IPS-18c (cell line): ENCODE measurements at regions not wholly inside any gene's neighbourhood (a gene's known extent, or its start where the extent isn't known, plus 50 kb on each side); places are given as distances from the start of the nearest gene placed in this dataset.
"Not testable (repeated sequence)": the region's sequence is repeated elsewhere in the genome, so short reads cannot be mapped to it uniquely, and the experiment has no call there.

Experiments used
- H3K4me3 ChIP-seq: 2 replicates; pipeline ENCODE4 v1.7.0; 2013; ENCODE audit warnings: low read depth, mild to moderate bottlenecking, low read length, moderate library complexity; ENCODE audit not compliant: insufficient read depth
- H3K9me3 ChIP-seq: one replicate; pipeline ENCODE4 v1.6.1; 2013; ENCODE audit warnings: mild to moderate bottlenecking, low read length, moderate library complexity; ENCODE audit not compliant: control insufficient read depth, insufficient read depth

DNA sequence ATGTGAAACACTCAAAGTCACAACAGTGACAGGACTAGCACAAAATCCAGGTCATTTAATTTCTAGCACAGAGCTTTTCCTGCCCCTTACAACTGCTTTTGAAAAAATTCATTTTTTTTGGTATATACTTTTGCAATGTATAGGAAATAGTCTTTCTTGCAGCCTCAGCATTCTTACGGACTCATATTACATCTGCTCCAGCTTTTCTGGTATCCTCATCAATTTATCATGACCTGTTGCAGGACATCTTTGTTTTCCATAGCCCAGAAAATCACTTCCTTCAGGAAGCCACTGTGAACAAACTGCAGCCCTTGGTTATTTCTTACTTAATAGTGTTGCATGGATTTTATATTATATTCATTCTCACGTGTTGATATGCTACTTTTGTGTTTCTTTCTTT is 347.9 kb upstream of the MTPN start:
- H3K9me3 ChIP-seq, result no peaks in the 10 kb centered on the region
- H3K4me3 ChIP-seq, result no peak overlapping the region

DNA sequence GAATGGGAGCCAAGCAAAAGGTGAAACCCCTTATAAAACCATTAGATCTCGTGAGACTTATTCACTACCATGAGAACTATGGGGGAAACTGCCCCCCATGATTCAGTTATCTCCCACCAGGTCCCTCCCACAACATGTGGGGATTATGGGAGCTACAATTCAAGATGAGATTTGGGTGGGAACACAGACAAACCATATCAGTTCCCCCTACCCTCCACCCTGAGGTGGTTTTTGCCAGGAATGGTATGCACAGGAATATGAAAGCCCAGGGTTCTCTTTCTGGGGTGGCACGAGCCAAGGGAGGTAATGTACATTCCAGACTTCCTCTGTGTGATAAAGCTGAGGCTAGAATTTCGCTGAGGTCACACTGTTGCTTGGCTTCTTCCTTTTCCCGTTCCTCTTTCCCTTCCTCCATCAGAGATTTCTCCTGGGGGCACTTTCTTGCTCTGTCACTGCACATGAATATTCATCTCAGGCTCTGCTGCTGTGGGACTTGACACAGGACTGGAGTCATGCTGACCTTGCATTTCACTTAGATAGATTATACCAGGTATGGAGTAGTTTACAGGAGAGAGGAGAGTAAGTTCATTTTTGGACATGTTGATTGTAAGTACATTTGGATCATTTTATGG is 347.0 kb upstream of the MTPN start:
- no peak overlapping the region for H3K4me3 ChIP-seq
- H3K9me3 ChIP-seq, result no peaks in the 10 kb centered on the region

DNA sequence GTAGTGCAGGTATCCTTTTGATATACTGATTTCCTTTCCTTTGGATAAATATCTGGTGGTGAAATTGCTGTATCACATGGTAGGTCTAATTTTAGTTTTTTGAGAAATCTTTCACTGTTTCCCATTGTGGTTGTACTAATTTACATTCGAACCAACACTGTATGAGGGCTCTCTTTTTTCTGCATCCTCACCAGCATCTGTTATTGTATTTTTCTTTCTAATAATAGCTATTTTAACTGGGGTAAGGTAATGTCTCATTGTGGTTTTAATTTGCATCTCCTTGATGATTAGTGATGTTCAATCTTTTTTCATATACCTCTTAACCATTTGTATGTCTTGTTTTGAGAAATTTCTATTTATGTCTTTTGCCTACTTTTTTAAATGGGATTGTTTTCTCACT is 335.4 kb upstream of the MTPN start:
- Histone ChIP-seq H3K4me3 (no peak overlapping the region), H3K9me3 (no peaks in the 10 kb centered on the region)

DNA sequence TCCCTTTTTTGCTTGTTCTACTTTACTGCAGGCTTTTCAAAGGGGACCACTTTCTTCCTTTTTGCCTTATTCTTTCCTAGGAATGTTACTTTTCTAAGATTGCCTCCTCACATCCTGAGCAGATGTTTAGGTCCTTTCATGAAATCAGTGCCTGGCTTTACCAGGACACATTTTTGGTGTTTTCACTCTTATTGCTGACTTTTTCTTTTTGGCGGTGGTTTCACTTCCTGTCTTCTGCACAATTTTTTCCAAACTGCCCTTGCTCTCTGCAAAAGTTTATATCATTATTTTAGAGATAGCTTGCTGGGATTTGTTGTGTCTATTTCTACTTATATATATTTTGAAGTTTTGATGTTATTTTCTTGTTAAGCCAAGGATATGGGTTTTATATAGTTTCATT is 332.2 kb upstream of the MTPN start:
- no peaks in the 10 kb centered on the region for H3K9me3 ChIP-seq
- no peak overlapping the region for H3K4me3 ChIP-seq

DNA sequence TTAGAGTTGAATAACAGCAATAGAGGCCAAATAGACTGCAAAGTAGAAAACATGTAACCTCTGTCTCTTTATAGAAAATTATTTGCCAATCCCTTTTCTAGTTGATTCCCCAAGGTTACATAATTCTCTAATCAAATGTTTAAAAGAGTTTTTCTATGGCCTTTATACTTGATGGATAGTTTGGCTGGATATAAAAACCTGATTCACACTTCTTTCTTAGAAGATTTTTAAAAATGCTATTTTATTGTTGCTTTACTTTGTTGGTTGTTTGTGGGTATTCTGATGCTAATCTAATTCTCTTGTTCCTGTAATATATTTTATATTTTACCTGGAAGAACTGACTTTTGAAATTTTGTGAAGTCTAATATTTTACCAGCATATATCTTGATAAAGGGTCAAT is 331.1 kb upstream of the MTPN start:
- Histone ChIP-seq H3K4me3 (no peak overlapping the region), H3K9me3 (no peaks in the 10 kb centered on the region)

DNA sequence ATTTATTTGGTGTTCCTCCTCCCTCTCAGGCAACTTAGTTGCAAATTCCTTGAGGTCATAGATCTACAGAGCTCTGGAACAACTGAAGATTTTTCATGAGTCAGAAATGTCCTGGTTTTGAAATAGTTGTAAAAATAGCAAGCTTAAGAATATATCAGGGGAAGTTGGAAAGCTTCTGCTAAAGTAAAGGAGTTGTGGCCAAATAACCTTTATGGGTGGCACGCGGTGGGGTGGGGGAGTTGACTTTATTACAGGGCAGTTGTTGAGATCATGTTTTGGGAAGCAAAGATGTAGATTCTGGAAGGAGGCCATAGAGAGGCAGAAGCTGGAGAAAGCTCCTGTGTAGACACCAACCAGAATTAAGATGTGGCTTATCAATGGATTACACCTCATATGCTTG is 326.0 kb upstream of the MTPN start:
- H3K9me3 ChIP-seq, result no peaks in the 10 kb centered on the region
- H3K4me3 ChIP-seq, result no peak overlapping the region

DNA sequence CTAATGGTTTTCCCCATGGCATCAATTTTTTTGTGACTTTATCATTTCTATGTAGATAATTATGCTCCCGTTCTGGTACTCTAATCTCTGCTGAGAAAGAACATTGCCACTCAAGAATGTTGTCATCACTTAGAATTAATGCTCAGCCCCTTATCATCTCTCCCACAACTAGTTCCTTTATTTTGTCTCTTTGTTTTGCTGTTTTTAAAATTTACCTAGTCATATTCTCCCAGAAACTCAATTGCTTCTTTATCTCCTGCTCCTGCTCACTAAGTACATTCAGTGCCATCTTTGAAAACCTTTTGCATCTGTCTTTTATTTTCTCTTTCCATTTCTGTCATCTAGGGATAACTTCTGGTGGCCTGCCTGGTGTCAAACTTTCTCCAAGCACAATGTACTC is 324.9 kb upstream of the MTPN start:
- no peaks in the 10 kb centered on the region for H3K9me3 ChIP-seq
- H3K4me3 ChIP-seq, result no peak overlapping the region

DNA sequence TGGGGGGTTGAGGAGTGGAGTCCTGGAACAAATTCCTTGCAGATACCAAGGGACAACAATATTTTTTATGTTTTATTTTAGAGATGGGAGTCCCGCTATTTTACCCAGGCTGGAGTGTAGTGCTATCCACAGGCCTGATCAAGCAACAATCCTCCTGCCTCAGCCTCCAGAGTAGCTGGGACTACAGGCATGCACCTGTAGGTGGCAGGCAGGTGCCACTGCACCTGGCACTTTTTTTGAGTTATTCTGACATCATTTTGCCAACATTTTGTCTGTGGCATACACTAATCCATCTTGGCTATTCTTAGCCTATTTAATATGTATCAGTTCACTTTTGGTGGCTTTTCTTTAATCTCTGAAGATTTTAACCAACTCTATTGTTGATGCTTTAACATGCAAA is 317.8 kb upstream of the MTPN start:
- no peak overlapping the region for H3K4me3 ChIP-seq
- no peaks in the 10 kb centered on the region for H3K9me3 ChIP-seq

DNA sequence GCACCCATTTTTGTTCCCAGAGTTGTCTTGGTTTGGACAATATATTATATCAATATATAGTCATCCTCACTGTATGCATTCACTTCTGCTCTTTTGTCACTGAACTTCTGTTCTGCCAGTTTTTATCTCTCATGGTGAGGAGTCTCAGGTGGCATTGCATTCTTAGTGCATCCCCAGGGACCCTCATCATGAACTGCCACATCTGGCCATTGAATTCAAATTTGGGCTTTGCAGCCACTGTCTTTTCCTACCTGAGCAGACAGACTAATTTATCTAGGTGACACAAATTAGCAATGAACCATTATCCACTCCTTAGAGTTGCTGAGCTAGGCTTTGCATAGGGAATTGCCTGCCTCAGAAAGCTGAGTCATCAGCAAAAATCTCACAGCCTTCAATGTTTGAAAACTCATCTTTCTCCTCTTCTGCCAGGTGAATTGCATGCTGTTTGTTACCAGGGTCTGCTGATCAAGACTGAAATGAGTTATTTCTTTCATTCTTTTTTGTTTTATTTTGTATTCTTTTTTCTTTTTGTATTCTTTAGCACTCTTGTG is 316.8 kb upstream of the MTPN start:
- H3K9me3 ChIP-seq, result no peaks in the 10 kb centered on the region
- H3K4me3 ChIP-seq, result no peak overlapping the region

DNA sequence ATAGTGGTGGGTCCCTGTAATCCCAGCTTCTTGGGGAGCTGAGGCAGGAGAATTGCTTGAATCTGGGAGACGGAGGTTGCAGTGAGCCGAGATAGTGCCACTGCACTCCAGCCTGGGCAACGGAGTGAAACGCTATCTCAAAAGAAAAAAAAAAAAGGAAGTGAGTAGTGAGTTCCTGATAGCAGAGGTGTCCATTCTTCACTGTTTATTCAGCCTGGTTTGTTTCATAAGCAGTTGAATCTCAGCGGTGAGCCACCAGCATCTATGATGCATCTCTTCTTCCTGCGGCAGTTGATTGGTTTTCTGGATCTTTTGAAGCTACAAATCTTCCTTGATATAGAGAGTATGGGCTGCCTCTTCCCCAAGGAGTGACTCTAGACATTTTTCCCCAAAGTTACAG is 316.1 kb upstream of the MTPN start:
- Histone ChIP-seq H3K4me3 (no peak overlapping the region), H3K9me3 (no peaks in the 10 kb centered on the region)

DNA sequence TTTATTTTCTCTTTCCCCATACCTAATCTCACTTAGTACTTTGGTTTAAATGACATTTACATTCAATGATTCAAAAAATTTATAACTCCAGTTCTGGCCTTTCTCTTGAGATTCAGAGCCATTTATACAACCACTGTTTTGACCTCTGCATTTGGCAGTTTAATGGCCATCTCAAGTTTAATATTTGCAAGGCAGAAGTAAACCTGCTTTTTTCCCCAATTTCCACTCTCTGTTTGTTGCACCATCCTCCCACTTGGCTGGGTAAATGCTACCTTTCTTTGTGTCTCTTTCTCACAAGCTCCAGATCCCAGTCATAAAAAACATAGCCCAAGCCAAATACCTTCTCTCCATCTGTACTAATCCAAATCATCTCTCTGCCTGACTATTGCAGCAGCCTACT is 315.2 kb upstream of the MTPN start:
- Histone ChIP-seq H3K4me3 (no peak overlapping the region), H3K9me3 (no peaks in the 10 kb centered on the region)

DNA sequence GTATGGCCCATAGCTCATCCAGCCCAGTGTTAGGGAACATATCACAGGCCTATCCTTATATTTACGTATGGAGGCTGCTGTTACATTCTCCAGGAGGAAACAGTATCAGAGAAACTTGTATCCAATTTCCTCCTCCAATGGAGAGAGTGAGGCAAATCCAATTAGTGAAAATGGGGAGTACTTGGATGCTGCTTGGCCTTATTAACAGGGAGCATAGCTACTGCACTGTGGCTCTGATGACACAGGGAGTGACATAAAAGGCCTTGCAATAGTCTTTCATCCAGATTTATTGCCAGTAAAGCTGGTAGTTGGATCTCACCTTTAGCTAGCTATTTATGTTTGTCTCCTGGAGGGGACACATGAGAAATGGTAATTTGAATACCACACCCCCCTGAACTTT is 313.2 kb upstream of the MTPN start:
- Histone ChIP-seq H3K9me3 (no peaks in the 10 kb centered on the region), H3K4me3 (no peak overlapping the region)

DNA sequence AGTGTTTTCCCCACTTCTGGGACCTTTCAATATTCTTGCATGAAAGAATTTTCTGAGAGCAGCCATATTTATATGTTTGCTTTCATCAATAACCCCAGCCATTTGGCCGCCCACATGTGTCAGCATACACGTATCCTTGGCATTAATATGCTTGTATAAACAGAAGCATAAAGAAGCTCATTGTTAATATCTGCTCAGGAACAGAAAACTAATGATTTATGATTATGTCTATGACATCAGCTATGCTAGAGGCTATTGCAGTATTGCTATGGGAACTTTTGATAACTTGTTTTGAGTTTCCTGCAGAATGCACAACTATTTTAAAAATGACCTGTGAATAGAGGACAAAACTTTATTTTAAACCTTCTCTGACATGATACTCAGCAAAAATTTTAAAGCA is 300.9 kb upstream of the MTPN start:
- H3K9me3 ChIP-seq, result no peaks in the 10 kb centered on the region
- no peak overlapping the region for H3K4me3 ChIP-seq

DNA sequence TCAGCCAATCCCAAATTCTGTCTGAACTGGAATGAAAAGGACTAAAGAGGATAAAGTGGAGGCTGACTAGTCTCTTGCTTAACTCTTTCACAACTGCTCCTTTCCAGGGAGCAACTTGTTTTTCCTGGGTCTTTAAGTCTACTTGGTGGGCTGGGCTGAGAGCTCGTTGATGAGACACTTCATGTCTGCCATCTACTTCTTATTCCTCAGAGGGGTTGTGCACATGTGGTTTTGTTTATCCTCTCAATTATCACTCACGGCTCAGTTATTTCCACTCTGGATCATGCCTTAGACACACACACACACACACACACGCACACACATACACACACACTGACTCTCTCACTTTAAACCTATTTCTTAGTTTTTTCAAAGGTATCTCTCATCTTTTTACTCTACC is 298.6 kb upstream of the MTPN start:
- no peak overlapping the region for H3K4me3 ChIP-seq
- no peaks in the 10 kb centered on the region for H3K9me3 ChIP-seq

DNA sequence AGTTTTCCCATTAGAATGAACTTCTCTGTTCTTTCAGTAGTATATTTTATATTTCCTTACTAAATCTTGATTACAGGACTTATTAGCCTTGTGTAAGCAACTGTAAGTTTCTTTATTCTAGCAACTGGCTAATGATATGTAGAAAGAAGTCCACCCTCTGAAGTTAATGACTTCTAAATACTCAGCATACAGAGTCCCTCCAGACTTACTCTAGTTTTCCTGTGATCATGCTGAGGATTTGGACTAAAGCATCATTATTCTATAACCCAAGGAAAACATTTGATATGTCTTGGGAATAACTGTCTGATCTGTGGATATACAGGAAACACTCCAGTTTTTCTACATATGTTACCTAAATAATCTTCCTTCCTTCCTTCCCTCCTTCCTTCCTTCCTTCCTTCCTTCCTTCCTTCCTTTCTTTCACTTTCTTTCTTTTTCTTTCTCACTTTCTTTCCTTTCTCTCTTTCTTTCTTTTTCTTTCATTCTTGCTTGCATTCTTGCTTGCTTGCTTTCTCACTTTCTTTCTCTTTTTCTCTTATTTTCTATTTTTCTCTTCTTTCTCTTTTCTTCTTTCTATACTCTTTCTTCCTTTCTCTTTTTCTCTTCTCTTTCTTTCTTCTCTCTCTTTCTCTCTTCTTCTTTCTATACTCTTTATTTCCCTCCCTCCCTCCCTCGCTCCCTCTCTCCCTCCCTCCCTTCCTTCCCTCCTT is 297.6 kb upstream of the MTPN start:
- Histone ChIP-seq H3K4me3 (no peak overlapping the region), H3K9me3 (no peaks in the 10 kb centered on the region)

DNA sequence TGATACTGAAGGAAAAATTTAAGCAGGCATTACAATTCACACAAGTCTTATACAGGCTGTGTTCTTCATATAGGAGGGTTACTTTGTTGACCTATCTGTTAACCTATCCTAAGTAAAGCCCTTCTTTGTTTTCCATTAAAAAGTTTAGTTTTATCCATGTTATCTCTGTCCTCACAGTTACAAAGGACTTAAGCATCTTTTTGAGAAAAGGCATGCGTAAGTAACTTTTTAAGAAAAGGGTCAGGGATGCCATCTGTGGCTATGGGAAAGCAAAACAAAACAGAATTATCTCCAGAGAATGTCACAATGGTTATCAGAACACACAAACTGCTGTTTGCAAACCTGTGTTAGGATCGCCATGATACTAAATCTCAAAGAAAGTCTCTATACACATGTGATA is 295.8 kb upstream of the MTPN start:
- H3K4me3 ChIP-seq, result no peak overlapping the region
- no peaks in the 10 kb centered on the region for H3K9me3 ChIP-seq

DNA sequence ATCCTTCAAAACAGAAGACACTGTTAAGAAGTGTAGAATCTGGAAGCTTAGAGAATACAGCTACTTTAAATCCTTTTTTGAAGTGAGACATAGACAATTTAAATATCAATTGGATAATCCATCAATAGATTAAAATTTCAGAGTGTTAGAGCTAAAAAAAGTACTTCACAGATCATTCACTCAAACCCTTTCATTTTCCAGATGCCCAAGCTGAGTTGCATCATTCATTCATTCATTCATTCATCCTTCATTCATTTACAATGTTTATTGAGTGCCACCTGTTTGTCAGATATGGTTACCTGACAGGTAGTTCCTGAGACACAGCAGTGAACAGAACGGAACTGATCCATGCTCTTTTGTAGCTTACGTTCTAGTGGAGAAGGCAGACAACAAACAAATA is 290.7 kb upstream of the MTPN start:
- Histone ChIP-seq H3K9me3 (peaks cover 4% of the 10 kb centered on the region), H3K4me3 (no peak overlapping the region)

DNA sequence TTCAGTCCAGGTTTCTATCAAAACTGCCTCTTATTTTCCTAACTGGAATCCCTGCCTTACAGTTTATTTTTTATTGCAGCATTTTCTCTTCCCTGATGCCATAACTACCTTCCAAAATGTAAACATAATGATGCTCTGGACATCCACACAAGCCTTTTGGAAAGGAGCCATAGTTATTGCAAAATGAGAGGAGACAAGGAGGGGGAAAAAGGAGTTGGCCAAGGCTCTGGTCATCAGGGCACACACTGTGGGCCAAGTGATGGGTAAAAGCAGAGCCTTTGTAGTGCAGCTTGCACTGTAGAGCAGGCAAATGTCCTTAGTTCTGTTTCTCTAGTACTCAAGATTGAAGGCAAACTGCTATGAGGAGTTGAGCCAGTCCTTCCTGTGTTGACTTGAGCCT is 289.3 kb upstream of the MTPN start:
- H3K9me3 ChIP-seq, result peaks cover 4% of the 10 kb centered on the region

DNA sequence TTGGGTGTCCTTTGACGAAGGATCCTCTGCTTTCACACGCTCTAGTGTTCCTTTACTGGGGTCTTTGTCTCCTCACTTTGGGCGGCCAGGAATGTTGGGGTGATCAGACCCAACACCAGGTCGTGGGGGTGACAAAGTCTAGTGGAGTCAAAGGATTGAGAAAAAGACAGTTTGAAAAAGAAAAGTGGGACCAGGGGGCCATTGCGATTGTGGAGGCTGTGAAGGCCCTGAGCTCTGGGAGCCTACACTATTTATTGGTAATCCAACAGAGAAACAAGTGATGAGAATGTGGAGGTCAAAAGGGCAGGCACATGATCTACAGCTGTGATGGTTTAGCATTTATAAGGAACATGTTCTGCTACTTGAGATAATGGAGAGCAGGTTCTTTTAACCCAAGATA is 287.1 kb upstream of the MTPN start:
- H3K9me3 ChIP-seq, H3K4me3 ChIP-seq: not testable (repeated sequence)

More for the DNA sequence above, 289.3 kb upstream of the MTPN start:
- H3K4me3 ChIP-seq, result no peak overlapping the region
